ENCODE measurements at regions not wholly inside any gene's neighbourhood (a gene's known extent, or its start where the extent isn't known, plus 50 kb on each side); places are given as distances from the start of the nearest gene placed in this dataset.
A peak's percentile ranks its signal among the peaks of the same experiment; 100 is the strongest.
"Not testable (repeated sequence)": the region's sequence is repeated elsewhere in the genome, so short reads cannot be mapped to it uniquely, and the experiment has no call there.

DNA sequence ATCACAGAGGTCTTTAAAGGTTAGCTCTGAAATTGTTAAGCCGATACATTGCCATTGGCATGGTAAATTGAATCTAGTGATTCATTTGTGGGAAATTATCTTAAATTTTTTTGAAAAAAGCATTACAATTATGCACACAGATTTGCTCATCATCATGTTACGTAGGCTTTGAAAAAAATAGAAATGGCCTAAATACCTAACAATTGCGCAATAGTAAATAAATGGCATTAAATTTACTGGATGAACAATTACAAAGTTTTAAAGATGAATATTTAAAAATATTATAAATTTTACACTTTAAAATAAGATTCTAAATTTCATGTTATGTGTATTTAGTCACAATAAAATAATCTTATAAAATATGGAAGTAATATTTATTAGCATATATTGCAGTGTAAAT, 171.3 kb downstream of the RPRM start:
- no peak for DNase-seq (ENCODE audit: low read depth, low spot score)

- DNase-seq (ENCODE audit: low read depth, low spot score), result no peak
Measured at GRCh38 chr2:153299809-153300208, 178.8 kb downstream of the RPRM start.

GRCh38 chr2:153299217-153299616, 179.3 kb downstream of the RPRM start:
- no peak for DNase-seq (ENCODE audit: low read depth, low spot score)

- DNase-seq (ENCODE audit: low read depth, low spot score), result no peak
Measured at GRCh38 chr2:153294199-153294786, 184.3 kb downstream of the RPRM start.

DNA sequence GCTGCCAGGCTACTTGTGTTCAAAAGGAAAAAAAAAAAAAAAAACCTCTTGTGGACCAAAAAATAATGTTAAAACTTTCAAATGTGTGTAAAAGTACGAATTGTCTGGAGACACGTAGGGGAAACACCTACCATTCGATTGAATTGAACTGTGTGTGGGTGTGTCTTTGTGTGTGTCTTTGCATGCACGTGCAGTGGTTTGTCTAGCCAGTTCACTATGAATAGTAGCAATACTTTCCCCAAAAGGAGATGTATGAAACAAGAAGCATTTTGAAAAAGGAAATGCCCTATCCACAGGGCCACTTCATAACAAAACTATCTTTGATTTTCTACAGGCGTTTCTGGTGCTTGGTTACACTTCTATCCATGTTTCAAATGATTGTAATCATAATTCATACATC, 186.8 kb downstream of the RPRM start:
- DNase-seq (ENCODE audit: low read depth, low spot score), result no peak

GRCh38 chr2:153287109-153287801, 191.3 kb downstream of the RPRM start:
- DNase-seq (ENCODE audit: low read depth, low spot score), result peak; percentile 80

GRCh38 chr2:153268941-153269461, 209.6 kb downstream of the RPRM start:
- no peak for DNase-seq (ENCODE audit: low read depth, low spot score)

DNA sequence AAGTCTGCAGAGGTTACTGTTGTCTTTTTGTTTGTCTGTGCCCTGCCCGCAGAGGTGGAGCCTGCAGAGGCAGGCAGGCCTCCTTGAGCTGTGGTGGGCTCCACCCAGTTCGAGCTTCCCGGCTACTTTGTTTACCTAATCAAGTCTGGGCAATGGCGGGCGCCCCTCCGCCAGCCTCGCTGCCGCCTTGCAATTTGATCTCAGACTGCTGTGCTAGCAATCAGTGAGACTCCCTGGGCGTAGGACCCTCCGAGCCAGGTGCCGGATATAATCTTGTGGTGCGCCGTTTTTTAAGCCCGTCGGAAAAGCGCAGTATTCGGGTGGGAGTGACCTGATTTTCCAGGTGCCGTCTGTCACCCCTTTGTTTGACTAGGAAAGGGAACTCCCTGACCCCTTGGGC, 221.7 kb downstream of the RPRM start:
- DNase-seq (ENCODE audit: low read depth, low spot score), result not testable (repeated sequence)

- not testable (repeated sequence) for DNase-seq (ENCODE audit: low read depth, low spot score)
Measured at GRCh38 chr2:153246636-153247035, 231.9 kb downstream of the RPRM start.

DNA sequence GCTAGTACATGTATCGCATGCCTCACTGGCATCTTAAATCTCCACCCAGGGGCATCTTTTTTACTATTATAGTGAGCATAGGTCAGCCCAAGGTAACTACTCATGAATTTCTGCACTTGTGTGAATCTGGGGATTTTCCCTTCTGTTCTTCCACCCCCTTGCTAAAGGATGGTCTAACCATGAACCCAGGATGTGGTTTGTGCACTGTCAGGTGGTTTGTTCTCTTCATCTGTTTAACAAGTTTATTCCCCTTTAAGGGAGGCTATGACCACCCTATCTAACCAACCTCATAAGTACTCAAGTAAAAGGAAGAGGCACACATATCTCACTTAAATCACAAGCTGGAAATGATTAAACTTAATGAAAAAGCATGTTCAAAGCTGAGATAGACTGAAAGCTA, 243.0 kb downstream of the RPRM start:
- no peak for DNase-seq (ENCODE audit: low read depth, low spot score)

DNA sequence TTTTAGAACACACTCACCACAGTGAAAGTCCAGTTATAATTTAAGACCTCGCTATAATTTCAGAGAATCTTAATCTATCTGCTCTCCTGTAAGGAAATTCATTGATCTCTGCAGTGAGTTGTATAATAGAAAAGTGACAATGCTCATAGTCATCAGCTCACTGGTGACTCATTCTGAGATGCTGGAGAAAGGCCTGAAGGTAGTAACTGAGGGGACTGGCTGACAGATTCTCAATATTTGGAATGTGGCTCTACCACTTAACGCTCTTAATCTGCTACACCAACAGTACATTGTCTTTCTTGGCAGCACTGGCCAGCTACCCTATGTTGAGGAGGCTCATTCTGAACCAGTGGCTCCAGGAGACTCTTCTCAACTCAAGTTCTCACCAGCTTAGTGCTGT, 246.1 kb downstream of the RPRM start:
- peak; percentile 55 for DNase-seq (ENCODE audit: low read depth, low spot score)

DNA sequence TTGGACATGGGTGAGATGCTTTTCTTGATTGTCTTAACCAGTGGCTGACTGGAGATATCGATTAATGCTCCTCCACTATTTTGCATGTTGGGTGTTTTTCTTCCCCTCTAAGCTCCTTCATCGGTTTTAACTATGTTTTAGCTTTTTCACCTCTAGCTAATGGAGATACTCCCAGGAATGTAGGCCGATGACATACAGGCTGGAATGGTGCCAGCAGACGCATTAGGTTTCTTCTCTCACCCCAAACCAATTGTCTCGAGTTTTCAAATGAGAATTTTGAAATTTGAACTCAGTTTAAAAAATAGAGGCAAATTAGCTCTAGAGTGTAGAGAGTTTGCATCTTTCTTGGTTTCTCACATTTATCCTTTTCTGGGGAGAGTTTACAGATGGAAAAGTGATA, 247.6 kb downstream of the RPRM start:
- no peak for DNase-seq (ENCODE audit: low read depth, low spot score)

DNA sequence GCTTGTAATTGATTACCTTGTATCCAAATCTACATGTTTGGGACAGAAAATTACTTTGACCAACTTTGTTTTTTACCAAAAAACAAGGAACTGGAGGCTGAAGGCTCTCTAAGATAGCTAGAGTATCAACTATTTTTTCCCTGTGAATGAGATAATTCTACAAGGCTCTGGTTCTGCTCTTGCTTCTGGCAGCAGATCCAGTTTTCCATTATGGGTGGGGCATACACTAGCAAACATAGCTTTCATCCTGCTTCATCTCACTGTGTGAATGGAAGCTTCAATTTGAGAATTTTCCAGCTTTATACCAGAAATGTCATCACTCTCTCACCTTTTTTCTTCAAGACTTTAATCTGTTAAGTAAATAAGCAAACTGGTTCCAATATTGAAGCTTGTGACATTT, 249.7 kb downstream of the RPRM start:
- DNase-seq (ENCODE audit: low read depth, low spot score), result no peak

DNA sequence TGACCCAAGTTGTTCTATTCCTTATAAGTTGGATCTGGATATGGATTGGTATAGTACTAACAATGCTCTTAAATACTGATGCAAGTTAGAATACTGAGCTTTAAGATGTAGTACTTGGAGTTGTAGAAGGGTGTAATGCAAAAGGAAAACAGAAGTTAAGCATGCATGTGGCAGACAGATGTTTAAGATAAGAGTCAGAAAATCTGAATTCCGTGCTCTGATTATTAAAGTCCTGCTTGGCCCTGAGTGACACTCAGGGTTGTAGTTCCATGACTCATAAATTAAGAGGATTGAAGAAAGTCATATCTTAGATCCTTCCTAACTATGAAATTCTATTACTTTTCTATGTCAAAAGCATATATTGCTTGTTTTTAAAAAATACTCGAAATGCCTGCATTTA, 250.6 kb downstream of the RPRM start:
- DNase-seq (ENCODE audit: low read depth, low spot score), result no peak

GRCh38 chr2:153222231-153223165, 256.1 kb downstream of the RPRM start:
- DNase-seq (ENCODE audit: low read depth, low spot score), result no peak

- DNase-seq (ENCODE audit: low read depth, low spot score), result no peak
Measured at GRCh38 chr2:153221506-153221905, 257.1 kb downstream of the RPRM start.

DNA sequence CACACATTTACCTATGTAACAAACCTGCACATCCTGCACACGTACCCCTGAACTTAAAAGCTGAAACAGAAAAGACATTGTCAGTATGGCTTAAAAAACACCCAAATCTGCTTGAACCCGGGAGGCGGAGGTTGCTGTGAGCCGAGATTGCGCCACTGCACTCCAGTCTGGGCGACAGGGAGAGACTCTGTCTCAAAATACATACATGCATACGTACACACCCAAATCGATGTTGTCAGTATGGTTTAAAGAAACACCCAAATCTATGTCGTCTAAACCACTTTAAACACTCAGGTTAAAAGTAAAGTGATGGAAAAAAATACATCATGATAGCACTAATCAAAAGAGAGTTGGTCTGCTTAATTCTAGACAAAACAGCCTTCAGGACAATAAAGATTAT, 257.5 kb downstream of the RPRM start:
- no peak for DNase-seq (ENCODE audit: low read depth, low spot score)

- no peak for DNase-seq (ENCODE audit: low read depth, low spot score)
Measured at GRCh38 chr2:153218851-153219250, 259.7 kb downstream of the RPRM start.

GRCh38 chr2:153214337-153214736, 264.2 kb downstream of the RPRM start:
- no peak for DNase-seq (ENCODE audit: low read depth, low spot score)

DNA sequence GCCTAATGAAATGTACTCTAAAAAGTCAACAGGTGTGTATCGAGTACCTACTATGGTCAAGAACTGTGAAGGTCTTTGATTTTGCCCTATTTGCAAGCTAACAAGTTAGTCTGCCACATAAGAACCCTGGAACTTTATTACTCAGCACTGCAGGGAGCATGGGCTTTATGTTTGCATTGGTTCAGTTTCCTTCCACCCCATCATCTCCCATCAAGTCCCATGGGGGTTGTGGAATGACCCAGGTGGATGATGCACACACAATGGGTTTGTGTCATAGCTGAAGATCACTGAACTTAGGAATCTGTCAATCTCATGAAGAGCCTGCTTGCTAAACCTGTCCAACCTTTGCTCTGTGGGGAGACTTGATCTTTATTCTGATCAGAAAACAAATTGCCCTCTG, 265.5 kb downstream of the RPRM start:
- no peak for DNase-seq (ENCODE audit: low read depth, low spot score)

DNA sequence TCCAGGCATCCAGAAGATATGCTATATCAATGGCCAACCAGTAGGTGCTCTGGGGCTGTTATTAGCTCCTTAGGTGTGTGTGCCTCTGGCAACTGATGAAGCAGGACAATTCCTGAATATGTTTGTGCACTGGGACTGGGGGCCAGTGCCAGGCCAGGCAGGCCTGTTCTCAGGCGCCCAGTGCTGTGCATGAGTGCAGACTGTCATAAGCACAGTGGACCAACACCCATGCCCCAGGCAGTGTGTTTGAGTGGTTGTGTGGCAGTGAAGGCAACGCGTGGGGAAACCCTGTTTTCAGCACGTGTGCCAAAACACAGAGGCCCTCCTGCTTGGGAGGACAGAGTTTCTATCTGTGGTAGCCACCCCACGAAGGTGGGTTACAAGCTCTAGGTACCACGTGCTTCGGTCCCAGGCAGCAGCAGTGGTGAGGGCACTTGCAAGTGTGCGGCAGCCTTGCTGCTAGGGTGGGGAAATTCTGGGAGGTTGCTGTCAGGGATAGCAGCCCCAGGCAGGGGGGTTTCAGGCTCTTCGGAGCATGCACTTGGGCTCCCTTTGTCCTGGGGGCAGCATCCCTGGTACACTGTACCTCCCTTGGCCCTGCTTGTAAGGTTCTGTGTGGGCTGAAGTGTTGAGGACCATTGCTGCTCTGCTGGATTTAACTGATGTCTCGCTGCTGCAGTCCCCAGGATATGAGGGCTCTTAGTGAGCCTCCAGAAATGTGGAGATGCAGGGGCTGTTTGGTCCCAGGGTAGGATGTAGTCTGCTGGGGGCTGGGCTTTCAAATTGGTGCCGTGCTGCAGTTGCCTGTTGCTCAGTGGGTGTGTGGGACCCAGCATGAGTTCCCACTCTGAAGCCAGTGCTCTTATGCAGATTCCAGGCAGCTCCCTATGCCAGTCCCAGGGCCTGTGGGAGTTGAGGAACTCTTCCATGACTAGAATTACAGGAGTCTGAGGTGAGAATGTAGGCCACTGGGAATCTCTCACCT, 280.9 kb downstream of the RPRM start:
- DNase-seq (ENCODE audit: low read depth, low spot score), result no peak
